Lower leg skin (tissue), 3 donors: ENCODE measurements at regions not wholly inside any gene's neighbourhood (a gene's known extent, or its start where the extent isn't known, plus 50 kb on each side); places are given as distances from the start of the nearest gene placed in this dataset.
"Not testable (repeated sequence)": the region's sequence is repeated elsewhere in the genome, so short reads cannot be mapped to it uniquely, and the experiment has no call there.

Experiments
- CTCF ChIP-seq, 3 donors: fragments of 450-650 bp; IDR thresholded peaks; one replicate each; pipeline ENCODE4 v1.5.1; 2016; ENCODE audit warnings: antibody characterized with exemption in 3 of 3, mild to moderate bottlenecking in 3 of 3, moderate library complexity in 2 of 3
- POLR2A ChIP-seq, 2 donors: fragments of 450-650 bp; IDR thresholded peaks; one replicate each; pipeline ENCODE4 v1.6.1; 2016 to 2017; ENCODE audit warnings: antibody characterized with exemption in 2 of 2, mild to moderate bottlenecking in 1 of 2, moderate library complexity in 1 of 2

GRCh38 chr2:91447508-91447907 is 2756.0 kb downstream of the RPIA start:
- TF ChIP-seq CTCF, POLR2A (IDR thresholded peaks at IDR 0.05): not testable (repeated sequence)
